ENCODE measurements at regions not wholly inside any gene's neighbourhood (a gene's known extent, or its start where the extent isn't known, plus 50 kb on each side); places are given as distances from the start of the nearest gene placed in this dataset.

DNA sequence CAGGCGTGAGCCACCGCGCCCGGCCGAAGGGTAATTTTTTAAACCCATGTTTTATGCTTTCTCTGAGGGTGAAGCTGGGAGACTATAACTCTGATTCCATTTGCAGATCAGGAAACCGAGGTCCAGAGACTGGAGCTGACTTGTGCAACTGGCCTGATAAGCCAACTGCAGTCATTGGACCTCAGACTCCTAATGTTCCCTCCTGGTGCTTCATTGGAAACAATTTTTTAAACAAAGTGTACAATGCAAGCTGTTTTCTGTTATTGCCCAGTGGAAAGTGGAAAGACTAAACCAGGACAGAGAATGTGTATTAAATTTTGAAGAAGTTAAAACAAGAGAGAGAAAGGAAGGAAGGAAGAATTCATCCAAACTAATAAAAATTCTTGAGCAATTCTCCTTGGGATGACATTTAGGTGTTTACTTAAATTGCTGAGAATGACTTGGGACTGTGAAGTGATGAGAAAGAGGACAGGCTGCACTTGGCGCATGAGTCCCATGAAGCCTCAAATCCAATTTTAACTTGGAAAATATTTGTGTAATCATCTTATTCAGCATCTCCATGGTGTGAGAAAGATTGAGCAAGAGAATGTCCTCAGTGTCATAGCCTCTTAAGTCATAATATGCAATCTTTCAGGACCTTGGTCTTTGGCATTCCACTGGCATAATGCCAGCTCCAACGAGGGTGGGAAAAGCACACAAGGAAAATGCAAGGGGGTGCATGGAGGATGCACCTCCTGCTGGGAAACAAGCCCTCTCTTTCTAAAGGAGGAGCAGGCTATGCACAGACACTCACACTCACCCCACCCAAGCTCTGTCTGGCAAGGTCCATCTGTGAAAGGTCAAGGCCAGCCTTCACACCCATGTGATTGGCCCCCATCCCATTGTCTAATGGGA, 342.0 kb downstream of the SIPA1L2 start:
- Histone ChIP-seq H3K27ac (no peak overlapping the region), H3K9me3 (no peaks in the 10 kb centered on the region), H3K4me3 (no peak overlapping the region), H3K36me3 (no peaks in the 10 kb centered on the region), H3K27me3 (no peaks in the 10 kb centered on the region), H3K4me1 (peaks cover 6% of the 10 kb centered on the region)
- TF ChIP-seq, protein P1, sequence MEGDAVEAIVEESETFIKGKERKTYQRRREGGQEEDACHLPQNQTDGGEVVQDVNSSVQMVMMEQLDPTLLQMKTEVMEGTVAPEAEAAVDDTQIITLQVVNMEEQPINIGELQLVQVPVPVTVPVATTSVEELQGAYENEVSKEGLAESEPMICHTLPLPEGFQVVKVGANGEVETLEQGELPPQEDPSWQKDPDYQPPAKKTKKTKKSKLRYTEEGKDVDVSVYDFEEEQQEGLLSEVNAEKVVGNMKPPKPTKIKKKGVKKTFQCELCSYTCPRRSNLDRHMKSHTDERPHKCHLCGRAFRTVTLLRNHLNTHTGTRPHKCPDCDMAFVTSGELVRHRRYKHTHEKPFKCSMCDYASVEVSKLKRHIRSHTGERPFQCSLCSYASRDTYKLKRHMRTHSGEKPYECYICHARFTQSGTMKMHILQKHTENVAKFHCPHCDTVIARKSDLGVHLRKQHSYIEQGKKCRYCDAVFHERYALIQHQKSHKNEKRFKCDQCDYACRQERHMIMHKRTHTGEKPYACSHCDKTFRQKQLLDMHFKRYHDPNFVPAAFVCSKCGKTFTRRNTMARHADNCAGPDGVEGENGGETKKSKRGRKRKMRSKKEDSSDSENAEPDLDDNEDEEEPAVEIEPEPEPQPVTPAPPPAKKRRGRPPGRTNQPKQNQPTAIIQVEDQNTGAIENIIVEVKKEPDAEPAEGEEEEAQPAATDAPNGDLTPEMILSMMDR (IDR thresholded peaks at IDR 0.05) = no peak
- intact Hi-C loops (cut with DNase I) = no loop called here
- DNase-seq (no peak), ATAC-seq (peak; percentile 43)

DNA sequence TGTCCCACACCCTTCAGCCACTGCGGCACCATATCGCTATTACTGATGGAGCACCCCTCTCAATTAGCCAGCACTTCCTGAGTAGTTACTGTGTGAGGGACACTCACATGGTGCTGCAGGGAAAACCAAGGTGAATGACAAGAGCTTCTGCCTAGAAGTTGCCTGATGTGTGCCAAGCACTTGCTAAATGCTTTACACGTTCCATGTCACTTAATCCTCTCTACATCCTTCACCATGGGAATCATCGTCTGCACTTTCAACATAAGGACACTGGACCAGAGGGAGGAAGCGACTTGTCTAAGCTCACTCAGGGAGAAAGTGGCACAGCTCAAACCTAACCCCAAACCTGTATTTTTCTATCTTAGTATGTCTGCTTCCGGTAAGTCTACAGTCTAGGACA, 344.8 kb downstream of the SIPA1L2 start:
- no peaks in the 10 kb centered on the region for H3K27me3 ChIP-seq
- TF ChIP-seq, protein P1 (IDR thresholded peaks at IDR 0.05) = no peak
- H3K27ac ChIP-seq = no peak overlapping the region
- no peaks in the 10 kb centered on the region for H3K9me3 ChIP-seq
- H3K36me3 ChIP-seq = no peaks in the 10 kb centered on the region
- ATAC-seq (no peak), DNase-seq (no peak)
- no peak overlapping the region for H3K4me3 ChIP-seq
- intact Hi-C loops (cut with DNase I) = no loop called here
- H3K4me1 ChIP-seq = no peaks in the 10 kb centered on the region

DNA sequence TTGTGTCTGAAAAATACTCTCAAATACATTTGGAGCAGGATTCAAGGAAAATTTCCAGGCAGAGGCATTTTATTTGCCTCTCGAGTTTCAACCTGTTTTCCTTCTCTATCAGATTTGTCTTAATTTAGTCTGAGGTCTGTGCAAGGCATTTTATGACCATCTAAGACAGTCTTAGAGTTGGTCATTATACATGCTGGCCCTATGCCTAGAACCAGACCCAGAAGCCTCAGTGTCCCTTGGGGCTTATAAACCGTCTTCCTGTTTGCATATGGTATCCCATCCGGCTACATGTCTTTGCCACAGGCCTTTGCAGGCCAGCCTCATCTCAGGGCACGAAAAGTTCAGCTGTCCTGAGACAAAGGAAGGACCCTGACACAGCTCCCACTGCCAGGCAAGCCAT, 346.1 kb downstream of the SIPA1L2 start:
- Histone ChIP-seq H3K27me3 (no peaks in the 10 kb centered on the region), H3K9me3 (no peaks in the 10 kb centered on the region), H3K36me3 (no peaks in the 10 kb centered on the region), H3K4me3 (no peak overlapping the region), H3K27ac (no peak overlapping the region), H3K4me1 (no peaks in the 10 kb centered on the region)
- DNase-seq (no peak), ATAC-seq (no peak)
- TF ChIP-seq, protein P1 (IDR thresholded peaks at IDR 0.05) = no peak
- intact Hi-C loops (cut with DNase I) = no loop called here

DNA sequence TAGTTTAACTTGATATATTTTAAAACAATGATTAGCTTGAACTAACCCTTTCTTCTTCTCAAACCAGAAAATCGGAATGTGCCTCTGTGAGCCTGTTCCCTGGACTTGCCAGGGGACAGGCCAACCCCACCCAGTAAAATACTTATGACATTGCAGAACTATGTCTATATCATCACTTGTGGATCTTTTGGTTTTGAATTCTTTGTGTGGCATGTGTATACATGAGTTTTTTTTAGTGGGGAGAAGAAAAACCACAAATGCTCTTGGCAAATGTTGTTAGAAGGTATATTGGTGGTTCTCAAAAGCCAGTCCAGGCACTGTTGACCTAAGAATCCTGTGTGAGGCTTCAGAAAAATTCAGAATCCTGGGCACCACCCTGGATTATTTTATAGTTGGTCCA, 347.4 kb downstream of the SIPA1L2 start:
- Histone ChIP-seq H3K36me3 (no peaks in the 10 kb centered on the region), H3K9me3 (no peaks in the 10 kb centered on the region), H3K27me3 (no peaks in the 10 kb centered on the region), H3K4me3 (no peak overlapping the region), H3K4me1 (no peaks in the 10 kb centered on the region), H3K27ac (no peak overlapping the region)
- DNase-seq = no peak
- TF ChIP-seq, protein P1 (IDR thresholded peaks at IDR 0.05) = no peak
- intact Hi-C loops (cut with DNase I) = no loop called here
- no peak for ATAC-seq

DNA sequence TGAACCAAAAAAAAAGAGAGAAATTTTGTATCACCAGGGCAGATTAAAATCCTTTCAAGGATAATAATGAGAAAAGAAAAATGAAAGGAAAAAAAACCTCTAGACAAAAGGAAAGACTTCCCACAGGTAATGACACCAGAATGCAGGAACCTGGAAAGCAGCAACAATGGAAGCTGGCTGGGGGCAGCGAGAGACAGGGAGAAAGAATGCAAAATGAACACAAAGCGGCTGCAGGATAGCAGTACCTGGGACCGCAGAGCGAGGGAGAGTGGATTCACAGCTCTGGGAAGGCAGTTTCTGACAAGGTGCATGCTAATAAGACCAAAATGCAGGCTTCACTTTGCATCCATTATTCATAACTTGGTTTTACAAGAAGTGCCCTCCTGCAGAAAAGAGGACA, 349.0 kb downstream of the SIPA1L2 start:
- Histone ChIP-seq H3K36me3 (no peaks in the 10 kb centered on the region), H3K27ac (no peak overlapping the region), H3K4me3 (no peak overlapping the region), H3K4me1 (no peaks in the 10 kb centered on the region), H3K9me3 (no peaks in the 10 kb centered on the region), H3K27me3 (no peaks in the 10 kb centered on the region)
- intact Hi-C loops (cut with DNase I) = no loop called here
- no peak for DNase-seq
- ATAC-seq = no peak
- TF ChIP-seq, protein P1 (IDR thresholded peaks at IDR 0.05) = no peak

Measured in upper lobe of right lung (tissue), 1 donor.